ENCODE measurements at regions not wholly inside any gene's neighbourhood (a gene's known extent, or its start where the extent isn't known, plus 50 kb on each side); places are given as distances from the start of the nearest gene placed in this dataset.

DNA sequence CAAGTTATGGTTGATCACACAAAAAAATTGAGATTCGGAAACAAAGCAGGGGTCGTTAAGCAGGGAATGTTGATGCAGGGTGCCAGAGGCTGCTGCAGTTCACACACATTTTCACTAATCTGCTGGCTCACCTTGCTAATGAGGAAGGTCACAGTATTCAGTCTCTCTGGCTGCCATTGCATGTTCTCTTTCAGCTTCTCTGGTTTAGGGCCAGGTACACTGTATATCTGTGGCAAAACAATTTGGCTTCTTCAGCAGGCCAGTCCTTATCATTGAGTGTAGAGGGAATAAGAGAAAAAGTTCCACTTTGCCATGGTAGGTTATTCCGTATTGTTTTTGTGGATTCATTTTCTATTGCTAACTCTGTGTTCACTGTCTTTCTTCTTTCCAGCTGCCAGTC, 283.7 kb upstream of the ANO3 start:
- no peak for DNase-seq

DNA sequence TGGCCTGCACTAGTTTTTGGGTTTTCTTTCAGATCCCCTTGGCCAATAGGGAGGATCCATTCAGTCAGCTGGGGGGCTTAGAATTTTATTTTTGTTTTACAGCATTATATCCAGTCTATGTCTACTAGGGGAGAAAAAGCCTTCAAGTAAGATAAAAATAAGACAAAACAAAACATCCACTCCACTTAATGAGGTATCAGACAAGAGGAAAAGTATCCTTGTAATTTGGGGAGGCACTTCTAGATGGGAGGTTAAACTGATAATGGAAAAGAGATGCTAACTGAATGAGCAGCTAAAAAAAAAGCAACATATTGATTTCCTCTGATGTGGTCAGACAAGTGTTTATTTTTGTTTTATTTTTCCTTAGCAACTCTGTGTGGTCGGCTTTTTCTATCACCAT, 278.0 kb upstream of the ANO3 start:
- no peak for DNase-seq

DNA sequence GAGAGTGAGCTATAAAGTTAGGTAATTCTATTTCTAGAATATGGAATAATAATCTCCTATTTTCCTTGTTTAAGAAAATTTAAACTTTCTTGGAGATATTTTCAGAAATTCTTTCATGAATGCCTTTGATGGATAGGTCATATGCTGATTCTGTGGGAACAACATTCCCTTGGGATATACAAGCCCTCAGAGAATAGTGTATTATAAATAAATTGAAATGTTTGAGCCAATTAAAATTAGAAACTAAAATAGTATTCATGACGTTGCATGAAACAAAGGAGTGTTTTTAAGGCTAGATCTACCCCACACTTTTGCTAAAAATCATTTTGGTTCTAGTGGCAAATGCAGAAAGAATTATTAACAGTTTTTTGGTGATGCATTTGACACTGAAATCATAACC, 269.3 kb upstream of the ANO3 start:
- DNase-seq, result no peak

DNA sequence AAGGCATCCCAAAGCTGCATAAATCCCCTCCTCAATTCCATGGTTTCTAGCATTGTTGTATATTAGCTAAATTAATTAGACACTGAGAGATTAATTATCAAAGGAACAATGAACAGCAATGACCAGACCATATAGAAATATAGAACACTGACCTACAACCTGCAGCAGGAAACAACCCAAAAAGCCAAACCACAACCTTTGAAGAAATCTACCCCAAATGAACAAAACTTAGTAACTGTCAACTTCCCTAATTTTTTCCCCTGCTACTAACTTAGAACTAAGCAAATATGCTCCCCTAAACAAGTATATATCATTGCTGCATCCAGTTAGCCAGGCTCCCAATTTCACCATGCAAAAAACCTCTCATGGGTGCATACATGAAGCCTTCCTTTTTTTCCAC, 268.0 kb upstream of the ANO3 start:
- no peak for DNase-seq

DNA sequence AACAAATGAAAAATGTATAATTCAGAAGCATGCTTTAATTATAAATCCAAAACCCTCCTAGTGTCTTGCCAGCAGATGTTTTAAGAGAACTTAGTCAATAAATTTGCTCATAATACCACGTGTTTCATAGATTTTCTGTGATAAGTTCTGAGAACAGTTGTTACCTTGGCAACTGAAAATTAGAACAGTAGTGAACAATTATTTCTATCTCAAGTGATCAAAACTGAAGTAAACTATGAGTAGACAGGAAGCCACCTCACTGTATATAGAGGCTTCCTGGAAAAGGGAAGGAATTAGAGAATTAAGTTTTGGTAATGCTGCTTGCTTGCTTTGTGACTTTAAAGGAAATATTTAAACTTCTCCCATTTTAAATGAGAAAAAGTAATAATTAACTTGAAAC, 266.0 kb upstream of the ANO3 start:
- no peak for DNase-seq

DNA sequence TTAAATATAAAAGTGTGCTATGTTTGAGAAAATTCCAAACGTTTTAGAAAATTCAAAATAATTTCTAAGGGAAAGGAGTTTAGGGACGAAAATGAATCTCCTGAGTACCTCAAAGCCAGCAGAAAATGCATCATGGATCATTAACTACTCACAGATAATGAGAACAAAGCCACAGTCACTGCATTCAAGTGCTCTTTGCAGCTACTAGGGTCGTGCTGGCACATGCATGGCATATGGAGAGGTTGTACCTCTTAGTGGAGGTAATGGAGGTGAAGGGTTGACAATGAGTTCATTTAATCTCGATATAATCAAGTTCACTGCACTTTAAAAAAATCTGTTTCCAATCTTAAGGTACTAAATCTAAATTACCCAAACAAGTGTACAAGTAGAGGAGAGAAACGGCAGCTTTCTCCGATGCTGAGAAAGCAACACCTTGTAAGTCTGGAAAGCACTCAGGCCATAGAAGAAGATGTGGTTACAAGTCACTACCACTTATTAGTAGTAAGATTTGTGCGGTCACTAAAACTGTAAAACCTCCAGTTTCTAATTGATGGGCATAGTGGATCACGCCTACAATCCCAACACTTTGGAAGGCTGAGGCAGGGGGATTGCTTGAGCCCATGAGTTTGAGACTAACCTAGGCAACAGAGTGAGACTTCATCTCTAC, 261.1 kb upstream of the ANO3 start:
- no peak for DNase-seq

DNA sequence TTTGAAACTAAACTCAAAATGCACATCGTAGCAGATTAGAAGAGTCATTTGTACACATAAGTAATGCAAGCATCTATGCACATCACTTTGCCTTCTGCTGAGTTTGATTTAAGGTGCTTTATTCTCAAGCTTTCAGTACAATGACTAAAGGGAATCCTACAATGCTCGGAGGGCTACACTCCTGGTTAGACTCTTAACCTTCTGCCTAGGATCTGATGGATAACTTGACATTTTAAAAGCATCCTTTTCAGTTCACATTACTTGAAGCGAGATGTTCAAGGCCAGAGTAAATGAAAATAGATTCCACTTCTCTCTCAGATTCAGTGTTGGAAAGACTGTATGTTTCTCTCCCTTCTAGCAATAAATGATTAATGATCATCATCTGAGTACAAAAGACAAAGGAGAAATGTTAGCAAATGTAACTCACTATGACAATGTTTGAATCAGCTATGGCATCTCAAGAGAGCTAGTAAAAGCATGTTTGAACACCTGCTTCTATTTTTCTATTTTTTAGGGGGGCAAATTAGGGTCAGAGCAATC, 259.2 kb upstream of the ANO3 start:
- no peak for DNase-seq

DNA sequence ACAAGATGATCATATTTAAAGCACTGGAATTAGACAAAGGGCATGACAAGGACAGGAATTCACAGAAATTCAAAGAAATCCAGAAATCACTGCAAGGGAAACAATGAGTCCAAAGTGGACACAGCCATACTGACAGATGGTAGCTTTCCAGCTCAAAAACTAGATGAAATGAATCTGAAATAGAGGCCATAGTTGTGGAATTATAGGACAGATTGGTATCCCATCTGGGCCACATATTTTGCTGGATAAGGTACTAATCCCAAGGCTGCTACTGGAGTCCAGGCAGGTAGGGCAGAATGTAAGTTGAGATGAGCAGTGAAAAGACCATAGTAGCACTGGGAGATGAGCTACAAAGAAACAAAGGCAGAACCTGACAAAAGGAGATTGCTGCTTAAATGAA, 258.3 kb upstream of the ANO3 start:
- no peak for DNase-seq

DNA sequence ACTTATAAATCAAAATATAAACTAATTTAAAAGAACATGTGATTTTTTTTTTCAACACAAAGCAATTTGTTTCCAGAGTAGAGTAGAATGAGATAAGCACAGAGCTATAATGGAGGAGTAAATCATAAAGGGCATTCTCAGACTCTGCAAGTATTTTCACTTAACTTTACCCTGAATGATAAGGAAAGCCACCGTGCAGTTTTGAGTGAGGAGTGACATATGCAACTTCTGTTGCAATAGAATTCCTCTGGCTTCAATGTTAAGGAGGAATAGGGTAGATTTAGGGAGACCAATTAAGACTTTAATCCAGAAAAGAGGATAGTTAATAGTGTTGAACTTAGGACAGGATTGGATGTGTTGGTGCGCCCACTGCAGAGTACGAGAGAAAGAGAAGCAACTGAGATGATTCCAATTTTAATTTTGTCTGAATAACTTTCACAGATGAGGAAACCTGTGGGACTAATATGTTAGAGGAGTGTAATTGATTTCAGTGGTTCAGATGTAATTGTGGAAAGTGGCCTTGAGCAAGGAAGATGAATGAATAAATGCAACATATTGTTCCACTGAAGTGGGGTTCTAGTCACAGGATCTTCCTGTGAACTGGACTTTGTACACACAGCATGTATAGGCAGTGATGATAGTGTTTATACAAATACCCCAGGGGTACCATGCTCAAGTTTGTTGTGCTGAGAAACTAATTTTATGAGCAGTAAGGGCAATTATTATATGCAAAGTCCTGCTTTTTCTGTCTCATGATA, 255.5 kb upstream of the ANO3 start:
- DNase-seq, result no peak

DNA sequence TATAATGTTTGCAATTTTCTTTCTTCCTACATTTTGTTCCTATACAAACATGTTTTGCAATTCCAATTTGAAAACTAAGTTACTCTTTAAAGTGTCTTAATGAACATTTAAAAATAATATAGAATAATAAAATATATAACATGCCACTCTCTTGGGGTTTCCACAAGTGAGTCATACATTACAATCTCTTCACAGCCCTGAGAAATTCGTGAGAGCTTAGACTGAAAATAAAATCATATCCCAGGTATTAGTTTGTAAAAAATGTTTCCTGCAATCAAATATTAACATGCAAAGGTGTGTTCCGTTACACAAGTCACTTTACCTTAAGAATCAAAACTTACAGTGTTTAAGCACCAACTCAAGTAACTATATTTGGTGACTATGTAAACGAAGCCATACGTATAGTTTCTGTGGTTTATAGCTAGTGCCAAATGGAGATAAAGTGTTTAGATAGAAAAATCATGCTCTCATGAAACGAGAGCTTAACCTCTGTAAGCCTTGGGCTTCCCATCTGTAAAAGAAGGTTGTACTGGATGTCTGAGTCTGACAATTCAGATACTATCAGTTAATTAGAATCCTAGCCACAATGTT, 253.6 kb upstream of the ANO3 start:
- no peak for DNase-seq

DNA sequence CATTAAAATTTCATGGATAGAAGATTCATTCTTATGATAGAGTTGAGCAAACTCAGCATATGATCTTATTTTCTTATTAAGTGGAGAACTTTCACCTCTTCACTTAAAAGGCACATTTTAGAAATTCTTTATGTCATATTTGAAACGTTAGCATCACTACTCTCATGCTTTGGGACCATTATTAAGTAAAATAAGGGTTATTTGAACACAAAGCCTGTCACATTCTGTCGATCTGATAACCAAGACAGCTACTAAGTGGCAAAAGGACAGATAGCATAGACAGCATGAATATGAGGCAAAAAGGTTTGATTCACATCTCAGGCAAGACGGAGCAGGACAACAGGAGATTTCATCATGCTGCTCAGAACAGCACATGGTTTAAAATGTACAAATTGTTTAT, 247.6 kb upstream of the ANO3 start:
- DNase-seq, result no peak

DNA sequence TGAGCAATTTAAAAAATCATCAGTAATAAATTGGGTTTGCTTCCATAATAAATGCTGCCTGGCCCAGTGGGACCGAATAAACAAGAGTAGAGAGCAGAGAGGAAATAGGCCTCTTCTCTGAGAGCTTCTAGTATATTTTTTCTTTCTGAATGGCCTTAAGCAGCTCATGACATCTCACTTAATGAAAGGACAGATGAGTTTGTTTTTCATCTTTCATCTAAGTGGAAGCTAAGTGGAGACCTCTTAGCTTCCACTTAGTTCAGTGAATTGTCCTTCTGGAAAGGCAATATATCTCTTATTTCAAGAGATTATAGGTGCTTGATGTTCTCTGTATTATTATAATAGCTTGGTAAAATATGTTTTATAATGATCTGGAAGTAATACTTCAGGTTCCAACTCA, 245.9 kb upstream of the ANO3 start:
- DNase-seq, result no peak

DNA sequence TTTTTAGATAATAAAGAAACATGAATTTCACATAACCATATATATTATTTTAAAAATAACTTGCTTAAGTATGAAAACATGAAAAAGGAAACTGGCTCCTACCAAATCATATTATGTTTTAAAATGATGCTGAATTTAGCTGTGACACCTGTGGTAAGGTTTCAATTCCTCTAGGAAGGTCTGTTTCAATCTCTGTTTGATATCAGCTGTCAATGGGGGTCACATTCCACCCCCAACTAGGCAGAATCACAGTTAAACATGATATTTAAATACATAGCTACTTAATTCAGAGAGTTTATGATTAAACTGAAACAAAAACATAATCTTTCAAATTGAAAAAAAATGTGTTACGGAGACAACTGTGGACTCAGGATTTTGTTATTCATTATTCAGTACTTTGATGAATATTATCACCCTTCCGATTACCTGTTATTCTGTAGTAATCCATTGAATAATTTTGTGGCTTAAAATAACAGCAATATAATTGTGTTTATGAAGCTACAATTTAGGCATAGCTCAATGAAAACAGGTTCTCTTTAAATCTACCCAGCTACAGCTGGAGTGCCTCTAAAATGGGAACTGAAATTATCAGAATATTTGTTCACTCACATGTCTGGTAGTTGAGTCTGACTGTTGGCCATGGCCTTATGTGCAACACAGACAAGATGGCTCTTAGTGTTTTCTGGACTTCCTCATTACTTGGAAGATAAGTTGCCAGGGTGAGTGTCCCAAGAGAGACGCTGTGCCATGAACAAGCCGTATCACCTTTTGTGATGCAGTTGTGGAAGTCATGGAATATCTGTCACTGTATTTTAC, 244.6 kb upstream of the ANO3 start:
- DNase-seq, result no peak

DNA sequence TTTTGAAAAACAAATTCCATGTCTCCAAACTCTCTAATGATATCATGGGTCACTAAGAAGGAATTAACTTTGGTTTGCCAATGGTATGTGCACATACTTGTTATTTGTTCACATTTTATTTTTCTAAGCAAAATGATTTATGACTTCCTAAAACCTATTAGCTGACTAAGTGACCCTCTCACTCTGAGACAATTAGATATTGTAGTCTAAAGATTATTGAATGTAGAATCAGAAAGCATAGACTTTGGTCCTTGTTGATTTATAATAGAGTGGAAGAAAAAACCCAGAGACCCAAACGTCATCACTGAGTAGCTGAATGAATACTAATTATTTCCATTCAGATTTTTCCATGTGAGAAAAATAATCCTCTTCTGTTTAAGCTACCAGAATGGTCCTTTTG, 243.5 kb upstream of the ANO3 start:
- no peak for DNase-seq

DNA sequence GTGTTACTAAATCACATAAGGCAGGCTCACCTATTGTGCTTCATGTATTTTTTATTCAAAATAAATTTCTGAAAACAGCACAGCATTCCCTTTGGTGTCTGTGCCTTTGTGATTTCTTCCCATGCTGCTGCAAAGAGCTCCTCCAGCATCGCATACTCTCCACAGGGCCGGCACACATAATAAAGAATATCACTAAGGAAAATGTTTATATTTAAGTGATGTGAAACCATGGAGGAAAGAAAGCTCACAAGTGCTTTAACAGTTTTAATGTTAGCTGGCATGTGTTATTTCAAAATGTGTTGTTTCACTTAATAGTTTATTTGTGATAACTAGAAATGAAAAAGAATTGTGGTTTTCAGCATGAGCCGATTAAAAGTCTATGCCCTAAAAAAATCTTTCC, 241.3 kb upstream of the ANO3 start:
- no peak for DNase-seq

DNA sequence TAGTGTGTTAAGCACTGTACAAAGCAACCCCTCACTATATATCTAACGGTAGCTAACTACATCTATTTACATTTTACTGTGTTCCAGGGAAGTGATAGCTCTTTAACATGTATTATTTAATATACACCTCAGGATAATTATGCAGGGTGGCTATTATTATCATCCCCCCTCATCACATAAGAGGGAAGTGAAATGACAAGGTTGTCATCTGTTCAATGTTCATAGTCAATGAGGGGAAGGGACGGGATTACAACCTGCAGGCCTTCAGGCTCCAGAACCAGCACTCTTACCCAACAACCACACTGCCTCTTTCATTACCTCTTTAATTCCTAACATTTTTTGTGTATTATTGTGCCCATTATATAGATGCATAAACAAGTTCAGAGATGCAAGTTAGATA, 238.7 kb upstream of the ANO3 start:
- no peak for DNase-seq

DNA sequence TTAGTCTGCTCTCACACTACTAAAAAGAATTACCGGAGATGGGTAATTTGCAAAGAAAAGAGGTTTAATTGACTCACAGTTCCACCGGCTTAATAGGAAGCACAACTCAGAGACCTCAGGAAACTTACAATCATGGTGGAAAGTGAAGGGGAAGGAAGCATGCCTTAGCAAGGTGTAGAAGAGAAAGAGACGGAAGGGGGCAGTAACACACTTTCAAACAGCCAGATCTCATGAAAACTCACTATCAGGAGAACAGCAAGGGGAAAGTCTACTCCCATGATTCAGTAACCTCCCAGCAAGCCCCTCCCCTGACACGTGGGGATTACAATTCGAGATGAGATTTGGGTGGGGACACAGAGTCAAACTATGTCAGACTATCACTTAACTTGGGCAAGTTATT, 236.6 kb upstream of the ANO3 start:
- DNase-seq, result no peak

DNA sequence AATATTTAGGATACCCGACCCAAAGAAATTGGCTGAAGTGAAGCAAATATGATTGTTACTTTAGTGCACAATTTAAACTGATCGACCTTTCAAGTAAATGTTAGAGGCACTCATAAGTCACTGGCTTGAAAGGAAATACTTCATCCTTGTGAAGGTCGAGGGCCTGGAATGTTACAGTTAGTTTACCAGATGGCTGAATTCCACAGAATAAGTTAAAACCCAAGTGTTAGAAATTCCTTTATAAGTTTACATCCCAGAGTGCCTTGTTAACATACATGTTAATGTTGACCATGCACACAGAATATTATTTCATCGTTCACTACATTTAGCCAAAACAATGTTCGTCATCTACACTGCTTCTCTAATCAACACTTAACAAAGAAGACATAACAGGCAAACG, 235.5 kb upstream of the ANO3 start:
- no peak for DNase-seq

DNA sequence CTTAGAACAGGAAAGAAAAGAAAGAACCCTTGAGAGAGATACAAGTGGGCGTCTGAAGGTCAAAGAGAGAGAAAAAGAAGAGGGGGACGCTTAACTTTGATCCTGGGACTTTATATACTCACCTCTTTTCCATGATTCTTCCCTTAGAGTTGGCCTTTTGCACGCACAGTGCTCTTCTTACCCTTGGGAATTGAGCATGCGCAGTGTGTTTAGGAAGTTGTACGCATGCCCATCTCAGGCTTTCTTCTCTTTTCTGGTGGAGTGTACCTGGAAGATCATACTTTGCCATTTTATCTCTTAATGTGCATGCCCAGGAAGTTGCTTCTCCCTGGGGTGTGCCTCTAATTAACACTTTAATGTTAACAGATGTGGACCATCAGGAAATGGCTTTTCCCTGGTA, 229.6 kb upstream of the ANO3 start:
- DNase-seq, result no peak

DNA sequence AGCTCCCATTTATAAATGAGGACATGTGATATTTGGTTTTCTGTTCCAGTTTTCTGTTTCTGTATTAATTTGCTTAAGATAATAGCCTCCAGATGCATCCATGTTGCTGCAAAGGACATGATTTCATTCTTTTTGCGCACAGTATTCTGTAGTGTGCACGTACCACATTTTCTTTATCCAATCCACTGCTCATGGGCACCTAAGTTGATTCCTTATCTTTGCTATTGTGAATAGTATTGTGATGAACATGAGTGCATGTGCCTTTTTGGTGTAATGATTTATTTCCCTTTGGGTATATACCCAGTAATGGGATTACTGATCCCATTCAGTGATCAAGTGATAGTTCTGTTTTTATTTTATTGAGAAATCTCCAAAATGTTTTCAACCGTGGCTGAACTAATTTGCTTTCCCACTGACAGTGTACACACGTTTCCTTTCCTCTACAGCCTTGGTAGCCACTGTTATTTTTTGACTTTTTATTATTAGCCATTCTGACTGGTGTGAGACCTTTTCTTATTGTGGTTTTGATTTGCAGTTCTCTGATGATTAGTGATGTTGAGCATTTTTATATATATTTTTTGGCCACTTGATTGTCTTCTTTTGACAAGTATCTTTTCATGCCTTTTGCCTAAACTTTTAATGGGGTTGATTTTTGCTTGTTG, 226.0 kb upstream of the ANO3 start:
- no peak for DNase-seq

DNA sequence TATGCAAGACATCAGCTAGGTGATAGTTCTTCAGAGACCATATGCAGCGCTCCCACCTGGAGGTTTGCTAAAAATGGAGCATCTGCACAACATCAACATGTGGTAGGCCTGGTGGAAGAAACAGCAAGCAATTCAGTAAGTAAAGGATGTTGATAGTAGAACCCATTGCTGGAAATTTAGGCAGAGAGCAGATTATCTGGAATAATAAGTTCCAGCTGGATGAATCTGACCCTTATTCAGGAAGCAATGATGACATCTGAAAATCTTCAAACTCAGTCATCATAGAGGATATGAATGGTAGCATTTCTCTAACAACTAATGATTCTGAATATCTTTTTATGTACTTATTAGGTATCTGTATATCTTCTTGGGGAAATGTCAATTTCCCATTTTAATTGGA, 225.2 kb upstream of the ANO3 start:
- no peak for DNase-seq

DNA sequence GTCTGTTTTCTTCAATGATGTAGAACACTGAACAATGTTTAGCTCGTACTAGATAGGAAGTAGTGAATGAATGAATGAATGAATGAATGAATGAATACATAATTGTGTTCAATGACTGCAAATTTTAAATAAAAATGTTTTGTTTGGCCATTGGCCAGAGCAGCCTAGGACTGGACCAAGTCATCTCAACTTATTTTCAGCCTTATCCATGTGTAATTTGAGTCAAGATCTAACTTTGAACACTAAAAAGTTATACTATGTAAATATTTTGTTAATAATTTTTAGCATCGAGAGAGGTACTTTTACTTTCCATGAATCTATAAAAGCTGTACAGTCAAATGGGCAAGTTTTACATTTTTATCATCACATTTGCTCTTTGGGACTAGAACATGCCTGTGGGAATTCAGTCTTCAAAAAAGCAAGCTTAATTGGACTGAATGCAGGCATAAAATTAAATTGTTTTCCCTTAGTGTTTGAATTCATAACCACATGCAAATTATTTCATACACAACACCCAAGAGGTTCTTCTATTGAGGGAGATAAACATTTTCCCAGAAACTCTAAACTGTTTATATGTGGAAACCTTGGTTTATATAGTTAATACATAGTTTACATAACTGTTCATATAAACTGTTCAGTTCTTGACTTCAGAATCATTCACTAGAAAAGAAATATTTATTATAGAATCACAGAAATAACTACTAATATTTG, 222.1 kb upstream of the ANO3 start:
- DNase-seq, result no peak

All from NCI-H748 treated with DMSO at 0.1 percent for 48 hours (cell line).